ENCODE measurements at regions not wholly inside any gene's neighbourhood (a gene's known extent, or its start where the extent isn't known, plus 50 kb on each side); places are given as distances from the start of the nearest gene placed in this dataset.
"Not testable (repeated sequence)": the region's sequence is repeated elsewhere in the genome, so short reads cannot be mapped to it uniquely, and the experiment has no call there.

DNA sequence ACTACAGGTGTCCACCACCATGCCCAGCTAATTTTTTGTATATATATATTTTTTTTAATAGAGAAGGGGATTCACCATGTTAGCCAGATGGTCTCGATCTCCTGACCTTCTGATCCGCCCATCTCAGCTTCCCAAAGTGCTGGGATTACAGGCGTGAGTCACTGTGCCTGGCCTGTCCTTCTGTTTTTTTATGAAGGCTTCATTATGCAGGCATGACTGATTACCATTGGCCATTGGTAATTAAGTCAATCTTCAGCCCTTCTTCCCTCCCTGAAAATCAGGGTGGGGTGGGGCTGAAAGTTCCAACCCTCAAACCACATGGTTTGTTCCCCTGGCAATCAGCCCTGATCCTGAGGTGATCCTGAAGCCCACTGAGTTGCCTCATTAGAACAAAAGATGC is 336.9 kb downstream of the PTTG2 start:
- H3K4me3 Mint-ChIP-seq, result no peak overlapping the region
- Histone ChIP-seq H3K9me3 (ENCODE audit: control insufficient read depth in 1 of 2, insufficient read depth in 1 of 2, low read length in 2 of 2) (peaks cover 7 to 24% of the 10 kb centered on the region in 2 experiments), H3K27me3 (ENCODE audit: control insufficient read depth in 1 of 2, insufficient read depth in 2 of 2, low read length in 2 of 2) (no peaks in the 10 kb centered on the region), H3K4me3 (ENCODE audit: low read length) (no peak overlapping the region), H3K4me1 (ENCODE audit: insufficient read depth, low read length) (no peaks in the 10 kb centered on the region), H3K36me3 (ENCODE audit: insufficient read depth, low read length) (no peaks in the 10 kb centered on the region), H3K27ac (ENCODE audit: low read depth in 1 of 2, low read length in 2 of 2) (no peak overlapping the region)
- ATAC-seq (ENCODE audit: poor library complexity) (no peak), DNase-seq (no peak)
- peaks cover 24% of the 10 kb centered on the region for H3K36me3 Mint-ChIP-seq (ENCODE audit: low read depth)
- no peaks in the 10 kb centered on the region for H3K27me3 Mint-ChIP-seq
- POLR2A ChIA-PET, result no interaction called here
- TF ChIP-seq, protein P1, sequence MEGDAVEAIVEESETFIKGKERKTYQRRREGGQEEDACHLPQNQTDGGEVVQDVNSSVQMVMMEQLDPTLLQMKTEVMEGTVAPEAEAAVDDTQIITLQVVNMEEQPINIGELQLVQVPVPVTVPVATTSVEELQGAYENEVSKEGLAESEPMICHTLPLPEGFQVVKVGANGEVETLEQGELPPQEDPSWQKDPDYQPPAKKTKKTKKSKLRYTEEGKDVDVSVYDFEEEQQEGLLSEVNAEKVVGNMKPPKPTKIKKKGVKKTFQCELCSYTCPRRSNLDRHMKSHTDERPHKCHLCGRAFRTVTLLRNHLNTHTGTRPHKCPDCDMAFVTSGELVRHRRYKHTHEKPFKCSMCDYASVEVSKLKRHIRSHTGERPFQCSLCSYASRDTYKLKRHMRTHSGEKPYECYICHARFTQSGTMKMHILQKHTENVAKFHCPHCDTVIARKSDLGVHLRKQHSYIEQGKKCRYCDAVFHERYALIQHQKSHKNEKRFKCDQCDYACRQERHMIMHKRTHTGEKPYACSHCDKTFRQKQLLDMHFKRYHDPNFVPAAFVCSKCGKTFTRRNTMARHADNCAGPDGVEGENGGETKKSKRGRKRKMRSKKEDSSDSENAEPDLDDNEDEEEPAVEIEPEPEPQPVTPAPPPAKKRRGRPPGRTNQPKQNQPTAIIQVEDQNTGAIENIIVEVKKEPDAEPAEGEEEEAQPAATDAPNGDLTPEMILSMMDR (IDR thresholded peaks at IDR 0.05), result no peak
- CTCF ChIA-PET, result no interaction called here
- no peaks in the 10 kb centered on the region for H3K4me1 Mint-ChIP-seq (ENCODE audit: low read depth)
- peaks cover 26% of the 10 kb centered on the region for H3K9me3 Mint-ChIP-seq
- no peak overlapping the region for H3K27ac Mint-ChIP-seq
- intact Hi-C loops (cut with DNase I, micrococcal nuclease), result no loop called here

DNA sequence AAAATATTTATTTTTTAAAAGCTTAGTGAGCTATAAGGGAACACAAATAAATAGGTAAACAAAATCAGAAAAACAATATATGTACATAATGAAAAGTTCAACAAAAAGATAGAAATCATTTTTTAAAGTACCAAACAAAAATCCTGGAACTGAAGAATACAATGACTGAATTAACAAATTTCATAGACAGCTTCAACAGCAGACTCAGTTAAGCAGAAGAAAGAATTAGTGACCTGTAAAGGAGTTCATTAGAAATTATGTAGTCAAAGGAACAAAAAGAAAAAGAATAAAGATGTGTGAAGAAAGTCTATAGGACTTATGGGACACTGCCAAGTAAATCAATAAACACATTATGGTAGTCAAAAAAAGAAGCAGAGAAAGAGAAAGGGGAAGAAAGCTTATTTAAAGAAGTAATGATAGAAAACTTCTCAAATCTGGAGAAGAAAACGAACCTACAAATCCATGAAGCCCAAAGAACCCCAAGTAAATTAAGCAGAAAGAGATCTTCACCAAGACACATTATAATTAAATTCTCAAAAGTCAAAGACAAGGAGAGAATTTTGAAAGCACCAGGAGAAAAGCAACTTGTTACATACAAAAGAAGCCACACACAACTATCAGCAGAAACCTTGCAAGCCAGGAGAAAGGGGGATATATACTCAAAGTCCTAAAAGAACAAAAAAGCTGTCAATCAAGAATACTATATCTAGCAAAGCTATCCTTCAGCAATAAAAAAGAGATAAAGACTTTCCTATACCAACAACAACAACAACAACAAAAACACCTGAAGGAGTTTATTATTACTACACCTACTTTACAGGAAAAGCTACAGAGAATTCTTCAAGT is 338.9 kb downstream of the PTTG2 start:
- TF ChIP-seq, protein P1 (IDR thresholded peaks at IDR 0.05), result no peak
- ChIA-PET CTCF (interaction anchor here (0.5 kb wide), 1 partner anchor 89 kb away, joined by 3 read pairs; no protein-coding TSS in a partner anchor), POLR2A (interaction anchor here (0.6 kb wide), 1 partner anchor 458 kb away, joined by 3 read pairs; no protein-coding TSS in a partner anchor)
- Mint-ChIP-seq H3K27ac (no peak overlapping the region), H3K4me1 (ENCODE audit: low read depth) (no peaks in the 10 kb centered on the region), H3K4me3 (no peak overlapping the region), H3K36me3 (ENCODE audit: low read depth) (peaks cover 27% of the 10 kb centered on the region), H3K27me3 (no peaks in the 10 kb centered on the region), H3K9me3 (peaks cover 25% of the 10 kb centered on the region)
- DNase-seq (no peak), ATAC-seq (ENCODE audit: poor library complexity) (no peak)
- Histone ChIP-seq H3K4me3 (ENCODE audit: low read length) (no peak overlapping the region), H3K9me3 (ENCODE audit: control insufficient read depth in 1 of 2, insufficient read depth in 1 of 2, low read length in 2 of 2) (peaks cover 18 to 29% of the 10 kb centered on the region in 2 experiments), H3K4me1 (ENCODE audit: insufficient read depth, low read length) (no peaks in the 10 kb centered on the region), H3K27ac (ENCODE audit: low read depth in 1 of 2, low read length in 2 of 2) (no peak overlapping the region), H3K27me3 (ENCODE audit: control insufficient read depth in 1 of 2, insufficient read depth in 2 of 2, low read length in 2 of 2) (no peaks in the 10 kb centered on the region), H3K36me3 (ENCODE audit: insufficient read depth, low read length) (no peaks in the 10 kb centered on the region)
- intact Hi-C loops (cut with DNase I, micrococcal nuclease), result no loop called here

DNA sequence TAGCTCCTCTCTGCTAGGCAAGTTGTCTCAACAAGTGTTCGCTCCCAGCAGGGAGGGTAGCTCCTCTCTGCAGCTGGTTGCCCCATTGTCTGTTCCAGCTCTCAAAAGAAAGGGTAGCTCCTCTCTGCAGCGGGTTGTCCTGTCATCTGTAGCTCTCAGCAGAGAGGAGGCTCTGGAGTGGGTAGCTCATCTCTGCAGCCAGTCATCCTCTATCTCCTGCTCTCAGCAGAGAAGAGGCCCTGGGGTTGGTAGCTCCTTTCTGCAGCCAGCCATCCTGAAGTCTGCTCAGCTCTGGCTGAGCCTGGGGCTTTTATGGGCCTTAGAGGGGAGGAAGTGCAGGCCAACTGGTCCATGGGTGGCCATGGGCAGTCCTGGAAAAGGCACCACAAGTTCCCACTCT is 342.7 kb downstream of the PTTG2 start:
- Mint-ChIP-seq H3K4me1 (ENCODE audit: low read depth) (peaks cover 18% of the 10 kb centered on the region), H3K27ac (no peak overlapping the region), H3K9me3 (peaks cover 20% of the 10 kb centered on the region), H3K36me3 (ENCODE audit: low read depth) (peaks cover 17% of the 10 kb centered on the region), H3K27me3 (no peaks in the 10 kb centered on the region), H3K4me3 (no peak overlapping the region)
- Histone ChIP-seq H3K36me3 (ENCODE audit: insufficient read depth, low read length) (no peaks in the 10 kb centered on the region), H3K4me1 (ENCODE audit: insufficient read depth, low read length) (peaks cover 12% of the 10 kb centered on the region), H3K4me3 (ENCODE audit: low read length) (no peak overlapping the region), H3K27ac (ENCODE audit: low read depth in 1 of 2, low read length in 2 of 2) (no peak overlapping the region), H3K9me3 (ENCODE audit: control insufficient read depth in 1 of 2, insufficient read depth in 1 of 2, low read length in 2 of 2) (peaks cover 18 to 29% of the 10 kb centered on the region in 2 experiments), H3K27me3 (ENCODE audit: control insufficient read depth in 1 of 2, insufficient read depth in 2 of 2, low read length in 2 of 2) (no peaks in the 10 kb centered on the region)
- intact Hi-C loops (cut with DNase I, micrococcal nuclease), result no loop called here
- ATAC-seq (ENCODE audit: poor library complexity) (no peak), DNase-seq (no peak)
- ChIA-PET CTCF (no interaction called here), POLR2A (no interaction called here)
- TF ChIP-seq, protein P1 (IDR thresholded peaks at IDR 0.05), result no peak

DNA sequence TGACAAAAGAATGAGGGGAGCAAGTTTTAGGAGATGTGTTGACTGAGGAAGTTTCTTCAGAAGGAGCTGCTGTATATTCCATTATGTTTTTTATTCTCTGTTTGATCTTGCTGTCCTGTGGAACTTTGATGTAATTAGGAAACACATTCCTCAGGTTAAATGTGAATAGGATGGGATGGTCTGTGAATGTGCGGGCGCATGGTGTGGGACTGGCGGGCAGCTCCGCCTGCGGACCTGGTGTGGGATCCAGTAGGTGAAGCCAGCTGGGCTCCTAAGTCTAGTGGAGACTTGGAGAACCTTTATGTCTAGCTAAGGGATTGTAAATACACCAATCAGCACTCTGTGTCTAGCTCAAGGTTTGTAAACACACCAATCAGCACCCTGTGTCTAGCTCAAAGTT is 344.3 kb downstream of the PTTG2 start:
- POLR2A ChIA-PET; H3K27ac Mint-ChIP-seq; H3K27me3 Mint-ChIP-seq; CTCF ChIA-PET; H3K27ac ChIP-seq (ENCODE audit: low read depth in 1 of 2, low read length in 2 of 2); H3K4me3 Mint-ChIP-seq; ATAC-seq (ENCODE audit: poor library complexity); H3K36me3 ChIP-seq (ENCODE audit: insufficient read depth, low read length); intact Hi-C loops (cut with DNase I, micrococcal nuclease); H3K27me3 ChIP-seq (ENCODE audit: control insufficient read depth in 1 of 2, insufficient read depth in 2 of 2, low read length in 2 of 2); DNase-seq; H3K36me3 Mint-ChIP-seq (ENCODE audit: low read depth); H3K4me3 ChIP-seq (ENCODE audit: low read length): not testable (repeated sequence)
- Histone ChIP-seq H3K9me3 (ENCODE audit: control insufficient read depth in 1 of 2, insufficient read depth in 1 of 2, low read length in 2 of 2) (peaks cover 12 to 18% of the 10 kb centered on the region in 2 experiments), H3K4me1 (ENCODE audit: insufficient read depth, low read length) (peaks cover 13% of the 10 kb centered on the region)
- Mint-ChIP-seq H3K9me3 (peaks cover 11% of the 10 kb centered on the region), H3K4me1 (ENCODE audit: low read depth) (peaks cover 27% of the 10 kb centered on the region)
